ENCODE measurements at regions not wholly inside any gene's neighbourhood (a gene's known extent, or its start where the extent isn't known, plus 50 kb on each side); places are given as distances from the start of the nearest gene placed in this dataset.
"Not testable (repeated sequence)": the region's sequence is repeated elsewhere in the genome, so short reads cannot be mapped to it uniquely, and the experiment has no call there.

DNA sequence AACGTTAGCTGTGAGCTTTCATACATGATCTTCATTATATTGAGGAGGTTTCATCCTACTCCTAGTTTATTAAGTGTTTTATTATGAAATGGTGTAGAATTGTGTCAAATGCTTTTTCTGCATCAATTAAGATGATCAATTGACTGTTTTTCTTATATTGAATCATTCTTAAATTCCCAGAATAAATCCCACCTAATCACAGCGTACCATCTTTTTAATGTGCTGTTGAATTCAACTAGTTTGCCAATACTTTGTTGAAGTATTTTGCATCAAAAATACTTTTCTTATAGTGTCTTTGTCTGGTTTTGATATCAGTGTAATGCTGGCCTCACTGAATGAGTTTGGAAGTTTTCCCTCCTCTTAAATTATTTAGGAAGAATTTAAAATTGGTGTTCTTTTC is 138.6 kb upstream of the SGCG start:
- intact Hi-C loops (cut with DNase I; ENCODE audit: low total_unique reads), result no loop called here
- H3K9me3 ChIP-seq, result no peaks in the 10 kb centered on the region
- no peaks in the 10 kb centered on the region for H3K27me3 ChIP-seq
- no peaks in the 10 kb centered on the region for H3K36me3 ChIP-seq
- TF ChIP-seq, protein P1, sequence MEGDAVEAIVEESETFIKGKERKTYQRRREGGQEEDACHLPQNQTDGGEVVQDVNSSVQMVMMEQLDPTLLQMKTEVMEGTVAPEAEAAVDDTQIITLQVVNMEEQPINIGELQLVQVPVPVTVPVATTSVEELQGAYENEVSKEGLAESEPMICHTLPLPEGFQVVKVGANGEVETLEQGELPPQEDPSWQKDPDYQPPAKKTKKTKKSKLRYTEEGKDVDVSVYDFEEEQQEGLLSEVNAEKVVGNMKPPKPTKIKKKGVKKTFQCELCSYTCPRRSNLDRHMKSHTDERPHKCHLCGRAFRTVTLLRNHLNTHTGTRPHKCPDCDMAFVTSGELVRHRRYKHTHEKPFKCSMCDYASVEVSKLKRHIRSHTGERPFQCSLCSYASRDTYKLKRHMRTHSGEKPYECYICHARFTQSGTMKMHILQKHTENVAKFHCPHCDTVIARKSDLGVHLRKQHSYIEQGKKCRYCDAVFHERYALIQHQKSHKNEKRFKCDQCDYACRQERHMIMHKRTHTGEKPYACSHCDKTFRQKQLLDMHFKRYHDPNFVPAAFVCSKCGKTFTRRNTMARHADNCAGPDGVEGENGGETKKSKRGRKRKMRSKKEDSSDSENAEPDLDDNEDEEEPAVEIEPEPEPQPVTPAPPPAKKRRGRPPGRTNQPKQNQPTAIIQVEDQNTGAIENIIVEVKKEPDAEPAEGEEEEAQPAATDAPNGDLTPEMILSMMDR (IDR thresholded peaks at IDR 0.05), result no peak
- no peak for TF ChIP-seq POLR2A (IDR thresholded peaks at IDR 0.05)
- TF ChIP-seq POLR2AphosphoS5 (IDR thresholded peaks at IDR 0.05), result no peak
- H3K4me3 ChIP-seq, result no peak overlapping the region
- no peak for DNase-seq (ENCODE audit: low spot score in 2 of 2)
- no peaks in the 10 kb centered on the region for H3K4me1 ChIP-seq
- H3K27ac ChIP-seq, result no peak overlapping the region

DNA sequence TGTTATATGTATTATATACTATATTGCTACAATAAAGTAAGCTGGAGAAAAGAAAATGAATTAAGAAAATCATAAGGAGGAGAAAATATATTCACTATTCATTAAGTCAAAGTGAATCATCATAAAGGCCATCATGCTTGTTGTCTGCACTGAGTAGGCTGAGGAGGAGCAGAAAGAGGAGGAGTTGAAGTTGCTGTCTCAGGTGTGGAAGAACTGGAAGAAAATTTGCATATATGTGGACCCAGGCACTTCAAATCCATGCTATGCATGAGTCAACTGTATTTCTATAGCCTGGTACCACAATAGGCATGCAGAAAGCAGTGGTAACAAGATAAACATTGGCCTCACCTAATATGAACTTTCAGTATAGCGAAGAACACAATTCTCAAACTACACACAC is 135.9 kb upstream of the SGCG start:
- H3K27ac ChIP-seq, result no peak overlapping the region
- DNase-seq (ENCODE audit: low spot score in 2 of 2), result no peak
- intact Hi-C loops (cut with DNase I; ENCODE audit: low total_unique reads), result no loop called here
- H3K4me1 ChIP-seq, result no peaks in the 10 kb centered on the region
- TF ChIP-seq, protein P1 (IDR thresholded peaks at IDR 0.05), result no peak
- no peak for TF ChIP-seq POLR2A (IDR thresholded peaks at IDR 0.05)
- TF ChIP-seq POLR2AphosphoS5 (IDR thresholded peaks at IDR 0.05), result no peak
- no peaks in the 10 kb centered on the region for H3K27me3 ChIP-seq
- no peaks in the 10 kb centered on the region for H3K9me3 ChIP-seq
- H3K36me3 ChIP-seq, result no peaks in the 10 kb centered on the region
- no peak overlapping the region for H3K4me3 ChIP-seq

DNA sequence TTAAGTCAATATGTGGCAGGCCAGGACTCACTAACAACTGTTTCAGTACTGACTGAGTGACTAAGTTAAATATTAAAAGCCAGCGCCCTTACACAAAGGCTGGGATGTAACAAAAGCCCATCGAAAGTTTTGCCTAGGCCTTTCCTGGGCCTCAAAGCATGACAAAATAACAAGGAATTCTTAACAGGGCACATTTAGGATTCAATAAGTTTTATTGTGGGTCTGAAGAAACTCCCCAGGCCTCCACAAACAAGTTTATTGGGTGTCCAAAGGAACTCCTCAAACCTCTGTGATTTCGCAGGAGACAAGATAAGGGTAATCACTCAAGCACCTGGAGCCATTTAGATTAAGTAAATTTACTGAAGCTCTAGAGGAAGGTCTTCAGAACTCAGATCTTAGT is 130.7 kb upstream of the SGCG start:
- no peak for TF ChIP-seq POLR2A (IDR thresholded peaks at IDR 0.05)
- TF ChIP-seq, protein P1 (IDR thresholded peaks at IDR 0.05), result no peak
- no peak for TF ChIP-seq POLR2AphosphoS5 (IDR thresholded peaks at IDR 0.05)
- Histone ChIP-seq H3K27ac (no peak overlapping the region), H3K4me1 (no peaks in the 10 kb centered on the region), H3K27me3 (no peaks in the 10 kb centered on the region), H3K36me3 (no peaks in the 10 kb centered on the region), H3K9me3 (no peaks in the 10 kb centered on the region), H3K4me3 (no peak overlapping the region)
- no peak for DNase-seq (ENCODE audit: low spot score in 2 of 2)
- intact Hi-C loops (cut with DNase I; ENCODE audit: low total_unique reads), result no loop called here

DNA sequence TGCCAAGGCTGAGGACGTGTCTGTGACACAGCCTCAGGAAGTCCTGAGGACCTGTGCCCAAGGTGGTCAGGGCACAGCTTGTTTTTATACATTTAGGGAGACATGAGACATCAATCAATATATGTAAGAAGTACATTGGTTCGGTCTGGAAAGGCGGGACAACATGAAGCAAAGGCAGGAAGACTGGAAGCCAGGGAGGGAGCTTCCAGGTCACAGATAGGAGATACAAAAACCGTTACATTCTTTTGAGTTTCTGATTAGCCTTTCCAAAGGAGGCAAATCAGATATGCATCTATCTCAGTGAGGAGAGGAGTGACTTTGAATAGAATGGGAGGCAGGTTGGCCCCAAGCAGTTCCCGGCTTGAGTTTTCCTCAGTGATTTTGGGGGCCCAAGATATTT is 127.1 kb upstream of the SGCG start:
- DNase-seq (ENCODE audit: low spot score in 2 of 2); H3K36me3 ChIP-seq; intact Hi-C loops (cut with DNase I; ENCODE audit: low total_unique reads); H3K4me1 ChIP-seq; H3K27me3 ChIP-seq; H3K27ac ChIP-seq; H3K4me3 ChIP-seq; H3K9me3 ChIP-seq: not testable (repeated sequence)

DNA sequence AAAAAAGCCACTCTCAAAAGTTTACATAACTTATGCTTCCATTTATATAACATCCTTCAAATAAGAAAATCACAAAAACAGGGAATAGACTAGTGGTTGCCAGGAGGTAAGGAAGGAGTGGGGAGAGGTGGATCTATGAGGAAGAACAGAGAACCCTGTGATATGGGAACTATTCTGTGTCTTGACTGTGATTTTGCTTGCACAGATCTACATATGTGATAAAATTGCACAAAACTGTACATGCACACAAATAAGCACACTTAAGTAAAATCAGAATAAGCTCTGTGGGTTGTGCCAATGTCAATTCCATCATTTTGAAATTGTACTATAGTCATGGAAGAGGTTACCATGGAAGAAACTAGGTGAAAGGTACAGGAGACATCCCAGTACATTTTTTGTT is 121.6 kb upstream of the SGCG start:
- no peak for DNase-seq (ENCODE audit: low spot score in 2 of 2)
- TF ChIP-seq POLR2A (IDR thresholded peaks at IDR 0.05) (no peak), POLR2AphosphoS5 (IDR thresholded peaks at IDR 0.05) (no peak)
- TF ChIP-seq, protein P1 (IDR thresholded peaks at IDR 0.05), result no peak
- intact Hi-C loops (cut with DNase I; ENCODE audit: low total_unique reads), result no loop called here
- H3K4me1 ChIP-seq, result no peaks in the 10 kb centered on the region
- no peak overlapping the region for H3K4me3 ChIP-seq
- H3K27me3 ChIP-seq, result no peaks in the 10 kb centered on the region
- H3K27ac ChIP-seq, result no peak overlapping the region
- H3K36me3 ChIP-seq, result no peaks in the 10 kb centered on the region
- H3K9me3 ChIP-seq, result no peaks in the 10 kb centered on the region

DNA sequence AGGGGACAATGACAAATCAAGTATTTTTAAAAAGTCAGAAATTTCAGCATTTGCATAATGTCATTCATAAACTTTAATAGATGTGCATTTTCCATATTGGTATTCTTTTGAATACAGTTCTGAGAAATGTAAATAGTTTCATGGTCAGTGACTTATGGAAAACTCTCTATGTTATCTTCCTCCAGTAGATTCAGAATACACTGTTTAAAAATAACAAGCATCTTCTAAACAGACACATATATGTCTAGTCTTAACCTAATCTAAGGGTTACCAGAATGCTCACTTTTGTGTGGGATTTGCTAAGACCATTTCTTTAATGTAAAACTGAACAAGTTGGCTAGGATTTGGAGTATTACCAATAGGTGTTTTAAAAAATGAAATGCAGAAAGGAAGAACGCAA is 119.8 kb upstream of the SGCG start:
- H3K36me3 ChIP-seq, result no peaks in the 10 kb centered on the region
- H3K4me3 ChIP-seq, result no peak overlapping the region
- H3K27me3 ChIP-seq, result no peaks in the 10 kb centered on the region
- no peak overlapping the region for H3K27ac ChIP-seq
- no peak for DNase-seq (ENCODE audit: low spot score in 2 of 2)
- intact Hi-C loops (cut with DNase I; ENCODE audit: low total_unique reads), result no loop called here
- no peaks in the 10 kb centered on the region for H3K9me3 ChIP-seq
- no peak for TF ChIP-seq POLR2AphosphoS5 (IDR thresholded peaks at IDR 0.05)
- no peak for TF ChIP-seq POLR2A (IDR thresholded peaks at IDR 0.05)
- TF ChIP-seq, protein P1 (IDR thresholded peaks at IDR 0.05), result no peak
- no peaks in the 10 kb centered on the region for H3K4me1 ChIP-seq
